WTC11 (cell line): ENCODE measurements at regions not wholly inside any gene's neighbourhood (a gene's known extent, or its start where the extent isn't known, plus 50 kb on each side); places are given as distances from the start of the nearest gene placed in this dataset.

Source experiments
- ATF1 ChIP-seq: sonication (generic); formaldehyde crosslinking; IDR thresholded peaks from 2 replicates; pipeline ENCODE4 v1.8.1; 2023; ENCODE audit warnings: mild to moderate bottlenecking, moderate library complexity, missing genetic modification reagents
- ATF6 ChIP-seq: sonication (generic); formaldehyde crosslinking; IDR thresholded peaks from 2 replicates; pipeline ENCODE4 v1.8.1; 2023; ENCODE audit warnings: mild to moderate bottlenecking, missing genetic modification reagents
- CTCF ChIP-seq: fragments of 200-600 bp; IDR thresholded peaks from 2 replicates; pipeline ENCODE4 v1.8.0; 2022; ENCODE audit warnings: antibody characterized with exemption
- E2F4 ChIP-seq: sonication (generic); formaldehyde crosslinking; IDR thresholded peaks from 2 replicates; pipeline ENCODE4 v1.8.1; 2022; ENCODE audit warnings: low read depth, mild to moderate bottlenecking, moderate library complexity, missing genetic modification reagents, borderline replicate concordance
- ESRRA ChIP-seq: sonication (generic); formaldehyde crosslinking; IDR thresholded peaks from 2 replicates; pipeline ENCODE4 v1.8.1; 2022; ENCODE audit warnings: mild to moderate bottlenecking, missing genetic modification reagents, borderline replicate concordance
- FOXJ3 ChIP-seq: sonication (generic); formaldehyde crosslinking; IDR thresholded peaks from 2 replicates; pipeline ENCODE4 v1.9.0; 2021; ENCODE audit warnings: missing genetic modification reagents, mild to moderate bottlenecking, borderline replicate concordance
- IRF2 ChIP-seq: sonication (generic); formaldehyde crosslinking; IDR thresholded peaks from 2 replicates; pipeline ENCODE4 v1.8.0; 2022; ENCODE audit warnings: low read depth, missing genetic modification reagents, borderline replicate concordance
- MAX ChIP-seq: sonication (generic); formaldehyde crosslinking; IDR thresholded peaks from 2 replicates; pipeline ENCODE4 v1.8.0; 2022; ENCODE audit warnings: mild to moderate bottlenecking, missing genetic modification reagents
- NFE2L1 ChIP-seq: sonication (generic); formaldehyde crosslinking; IDR thresholded peaks from 2 replicates; pipeline ENCODE4 v1.8.1; 2023; ENCODE audit warnings: missing genetic modification reagents
- NFYB ChIP-seq: sonication (generic); formaldehyde crosslinking; conservative IDR thresholded peaks from 2 replicates; pipeline ENCODE4 v1.8.0; 2022; ENCODE audit warnings: low read depth, missing genetic modification reagents
- SMAD3 ChIP-seq: sonication (generic); formaldehyde crosslinking; IDR thresholded peaks from 2 replicates; pipeline ENCODE4 v1.8.0; 2022; ENCODE audit warnings: missing genetic modification reagents, mild to moderate bottlenecking, borderline replicate concordance
- SP1 ChIP-seq: sonication (generic); formaldehyde crosslinking; conservative IDR thresholded peaks from 2 replicates; pipeline ENCODE4 v1.8.1; 2022; ENCODE audit warnings: missing genetic modification reagents
- ZNF263 ChIP-seq: sonication (generic); formaldehyde crosslinking; IDR thresholded peaks from 2 replicates; pipeline ENCODE4 v1.8.1; 2022; ENCODE audit warnings: low read depth, mild to moderate bottlenecking, moderate library complexity, missing genetic modification reagents

- TF ChIP-seq ZNF263 (CRISPR knock-in tag) (no peak), FOXJ3 (CRISPR knock-in tag) (no peak), SP1 (CRISPR knock-in tag) (no peak), ATF6 (CRISPR knock-in tag) (no peak), ESRRA (CRISPR knock-in tag) (no peak), CTCF (no peak), MAX (no peak), SMAD3 (CRISPR knock-in tag) (no peak), E2F4 (no peak), NFYB (CRISPR knock-in tag) (no peak), NFE2L1 (CRISPR knock-in tag) (no peak), ATF1 (CRISPR knock-in tag) (no peak), IRF2 (CRISPR knock-in tag) (no peak)
Measured at GRCh38 chr11:39784873-39785272, 1674.6 kb downstream of the LRRC4C start.
